DLD1 (cell line): ENCODE measurements at regions not wholly inside any gene's neighbourhood (a gene's known extent, or its start where the extent isn't known, plus 50 kb on each side); places are given as distances from the start of the nearest gene placed in this dataset.

Experiments
- in situ Hi-C: cut with HindIII; loops from 2 replicates; pipeline ENCODE4 v1.10.0; 2017; ENCODE audit warnings: low sequenced_read_pairs

DNA sequence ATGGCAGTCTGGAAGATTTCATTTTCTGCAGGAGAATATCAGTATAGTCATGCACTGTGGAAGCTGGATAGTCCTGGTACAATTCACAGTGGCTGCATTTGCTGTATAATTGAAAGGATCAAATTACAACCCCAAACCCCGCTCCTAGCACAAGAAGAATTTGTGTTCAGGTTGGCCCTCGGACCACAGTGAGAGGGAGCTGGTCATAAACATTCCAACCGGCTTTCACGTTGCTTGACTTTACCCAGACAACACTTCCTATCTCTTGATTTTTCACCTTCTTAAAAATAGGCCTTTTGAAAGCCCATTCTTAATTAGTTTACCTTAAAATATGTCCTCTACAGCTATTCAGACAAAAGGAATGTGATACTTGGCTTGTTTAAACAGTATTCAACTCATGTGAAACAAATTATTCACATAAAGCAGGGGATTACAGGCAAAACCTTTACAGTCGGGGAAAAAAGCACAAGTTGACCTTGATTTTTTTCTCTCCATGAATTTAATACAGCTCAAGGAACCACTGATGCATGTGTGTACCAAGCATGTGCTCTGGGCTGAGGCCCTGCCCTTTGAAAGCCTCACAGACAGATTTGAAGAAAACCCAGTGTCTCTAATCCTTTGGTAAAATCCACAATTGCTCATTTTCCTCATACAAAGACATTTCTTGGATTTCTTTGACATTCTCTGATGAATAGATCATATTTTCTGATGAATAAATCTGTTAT, 143.0 kb upstream of the SOX11 start:
- in situ Hi-C loops: no loop called here

DNA sequence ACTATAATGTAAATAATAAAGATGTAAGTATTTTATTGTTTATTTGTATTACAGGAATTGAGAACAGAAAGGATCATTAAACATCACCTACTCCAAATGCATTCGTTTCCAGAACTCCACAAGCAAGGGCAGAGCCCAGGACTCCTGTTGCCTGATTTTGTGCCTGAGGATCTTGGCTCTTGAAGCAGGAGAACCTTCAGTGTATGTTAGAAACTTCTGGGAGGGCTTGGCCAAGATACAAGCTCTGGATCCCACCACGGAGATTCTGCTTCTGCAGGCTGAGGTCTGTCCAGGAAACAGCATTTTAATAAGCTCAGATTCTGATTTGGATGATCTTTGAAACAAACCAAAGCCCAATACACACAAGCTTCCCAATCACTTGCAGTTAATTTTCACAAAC, 142.4 kb upstream of the SOX11 start:
- in situ Hi-C loops: no loop called here

DNA sequence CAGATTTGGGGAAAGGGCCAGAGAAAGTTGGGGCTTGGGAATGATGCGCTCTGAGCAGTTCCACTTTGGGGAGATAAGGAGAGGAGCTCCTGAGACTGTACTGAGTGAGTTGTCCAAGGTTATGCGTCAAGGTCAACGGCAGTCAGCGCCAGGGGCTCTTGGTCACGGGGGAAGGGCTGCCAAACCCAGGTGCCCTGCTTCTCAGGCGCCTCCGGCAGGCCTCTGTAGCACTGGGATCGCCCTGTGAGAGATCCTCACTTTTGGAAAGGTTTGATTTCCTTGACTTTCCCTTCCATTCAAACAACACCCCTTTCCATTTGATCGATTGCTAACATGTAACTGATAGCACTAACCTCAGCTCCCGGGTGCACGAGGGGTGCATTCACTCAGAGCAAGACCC, 136.5 kb upstream of the SOX11 start:
- in situ Hi-C loops: no loop called here

DNA sequence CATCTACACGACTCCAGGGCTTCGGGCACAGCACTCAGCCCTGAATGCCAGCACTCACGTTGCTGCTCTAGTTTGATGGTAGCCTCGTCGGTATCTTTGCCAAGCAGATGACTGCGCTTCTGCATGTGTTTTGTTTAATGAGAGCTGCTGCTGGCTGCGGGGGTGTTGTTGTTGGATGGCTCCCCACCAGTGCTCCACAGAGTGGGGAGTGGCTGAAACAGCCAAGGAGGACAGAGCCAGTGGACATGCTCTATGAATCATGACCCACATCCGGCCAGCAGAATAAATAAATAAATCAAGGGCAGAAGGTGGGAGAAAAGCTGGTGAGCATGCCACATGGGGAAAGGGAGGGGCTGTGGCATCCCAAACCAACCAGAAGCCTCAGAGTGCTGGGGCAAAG, 131.2 kb upstream of the SOX11 start:
- in situ Hi-C loops: no loop called here

DNA sequence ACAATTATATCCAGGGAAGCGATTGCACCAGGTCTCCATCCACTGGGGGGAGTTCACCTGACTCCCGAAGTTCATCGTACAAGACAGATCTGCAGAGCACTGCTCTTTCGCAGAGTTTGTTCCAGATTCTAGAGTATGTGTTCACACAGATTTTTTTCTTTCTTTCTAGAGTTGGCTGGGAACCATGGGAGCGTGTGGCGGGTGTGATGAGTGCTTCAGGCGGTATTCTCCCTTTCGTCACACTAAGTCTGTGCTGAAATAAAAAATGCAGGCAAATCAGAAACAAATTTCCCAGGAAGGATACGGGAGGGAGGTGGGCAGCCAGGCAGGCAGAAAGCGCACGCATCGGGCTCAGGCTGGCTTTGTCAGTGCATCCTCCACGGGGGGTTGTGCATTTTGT, 129.8 kb upstream of the SOX11 start:
- in situ Hi-C loops: no loop called here

DNA sequence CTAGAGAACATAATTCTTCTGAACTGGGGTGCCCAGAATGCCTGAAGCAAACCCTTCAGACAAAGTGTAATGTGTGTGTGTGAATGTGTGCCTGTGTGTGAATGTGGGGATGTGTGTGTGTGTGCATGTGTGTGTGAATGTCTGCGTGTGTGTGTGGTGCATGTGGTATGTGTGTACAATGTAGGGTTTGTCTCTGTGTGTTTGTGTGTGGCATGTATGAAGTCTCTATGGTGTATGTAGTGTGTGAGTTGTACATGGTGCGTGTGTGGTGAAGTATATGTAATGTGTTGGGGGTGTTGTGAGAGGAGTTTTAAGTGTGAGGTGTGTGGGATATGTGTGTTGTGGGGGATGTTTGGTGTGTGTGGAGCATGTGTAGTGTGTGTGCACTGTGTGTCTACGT, 129.3 kb upstream of the SOX11 start:
- in situ Hi-C loops: no loop called here

DNA sequence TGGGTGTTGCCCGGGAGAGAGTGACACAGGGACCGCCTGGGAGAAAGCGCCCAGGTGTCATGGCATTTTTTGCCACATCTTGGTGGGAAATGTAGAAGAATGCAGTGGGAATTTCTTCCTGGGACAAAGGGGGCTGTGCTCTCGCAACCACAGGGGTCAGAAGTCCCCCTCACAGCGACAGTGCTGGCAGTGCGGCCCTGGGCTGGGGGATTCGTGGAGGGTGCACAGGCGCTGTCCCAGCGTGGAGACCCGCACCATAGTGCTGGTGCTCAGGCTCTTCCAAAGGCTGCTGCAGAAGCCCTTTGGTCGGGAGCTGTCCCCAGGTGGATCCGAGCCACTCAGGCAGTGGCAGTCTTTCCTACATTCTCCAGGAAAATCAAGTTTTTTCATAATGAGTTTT, 128.8 kb upstream of the SOX11 start:
- in situ Hi-C loops: no loop called here

DNA sequence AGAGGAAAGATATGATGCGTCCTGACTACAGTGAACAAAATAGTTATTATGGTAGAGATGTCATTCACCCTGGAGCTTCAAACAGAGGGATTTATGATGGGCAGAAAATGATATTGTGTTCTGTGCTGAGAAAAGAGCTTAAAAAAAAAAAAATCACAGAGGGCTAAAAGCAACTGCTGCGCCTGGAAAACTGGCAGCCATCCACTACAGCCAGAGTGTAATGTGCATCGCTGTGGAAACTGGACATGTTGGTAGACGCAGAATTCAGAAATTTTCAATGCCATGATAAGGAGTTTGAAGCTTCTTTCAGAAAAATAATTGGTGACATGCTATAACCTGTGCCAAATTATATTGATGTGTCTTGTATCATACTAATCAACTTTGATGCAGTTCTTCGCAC, 122.9 kb upstream of the SOX11 start:
- in situ Hi-C loops: no loop called here

DNA sequence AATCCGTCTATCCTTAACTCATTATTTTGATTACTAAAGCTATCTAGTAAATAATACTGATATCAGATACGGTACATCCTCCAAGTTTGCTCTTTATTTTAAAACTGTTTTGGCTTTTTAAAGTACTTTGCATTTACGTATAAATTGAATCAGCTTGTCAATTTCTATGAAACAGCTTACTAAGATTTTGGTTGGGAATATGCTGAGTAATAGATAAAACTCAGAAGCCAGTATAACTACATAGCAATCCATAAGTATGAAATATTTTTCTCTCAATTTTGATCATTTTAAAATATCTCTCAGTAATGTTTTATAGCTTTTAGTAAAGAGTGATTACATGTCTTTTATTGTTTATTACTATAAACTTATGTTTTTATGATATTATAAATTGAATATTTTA, 116.2 kb upstream of the SOX11 start:
- in situ Hi-C loops: no loop called here

DNA sequence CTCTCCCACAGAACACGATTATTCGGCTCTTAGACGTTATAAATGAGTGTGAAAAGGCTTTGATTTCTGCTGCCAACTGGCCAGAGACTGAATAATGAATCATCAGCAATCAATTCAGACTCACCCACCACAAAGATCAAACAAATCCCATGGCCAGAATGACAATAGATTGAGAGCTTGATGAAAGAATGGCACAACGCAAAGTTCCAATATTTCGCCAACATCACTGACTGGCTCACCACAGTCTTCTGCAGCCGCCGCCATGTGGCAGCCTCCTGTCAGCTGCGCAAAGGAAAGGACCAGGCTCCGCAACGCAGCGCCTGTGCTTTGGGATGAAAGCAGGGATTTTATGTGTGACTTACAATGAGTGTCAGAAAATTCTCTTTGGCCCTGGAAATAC, 104.4 kb upstream of the SOX11 start:
- in situ Hi-C loops: no loop called here

DNA sequence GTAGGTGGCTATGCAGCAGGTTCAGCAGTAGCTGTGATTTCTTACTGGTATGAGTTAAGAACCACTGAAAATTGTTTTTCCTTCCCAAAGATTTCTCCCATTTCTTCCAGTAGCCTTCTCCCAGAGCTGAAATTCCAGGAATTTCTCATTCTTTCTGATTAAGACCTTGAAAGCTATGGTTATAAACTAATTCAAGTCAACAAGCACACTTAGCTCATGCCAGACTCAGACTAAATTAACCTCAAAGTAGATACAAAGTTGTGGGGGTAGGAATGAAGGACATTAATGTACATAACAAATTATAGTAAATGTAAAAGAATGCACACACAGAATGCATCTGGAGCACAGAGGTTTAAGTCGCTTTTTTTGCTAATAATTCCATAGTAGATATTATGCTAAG, 103.6 kb upstream of the SOX11 start:
- in situ Hi-C loops: no loop called here

DNA sequence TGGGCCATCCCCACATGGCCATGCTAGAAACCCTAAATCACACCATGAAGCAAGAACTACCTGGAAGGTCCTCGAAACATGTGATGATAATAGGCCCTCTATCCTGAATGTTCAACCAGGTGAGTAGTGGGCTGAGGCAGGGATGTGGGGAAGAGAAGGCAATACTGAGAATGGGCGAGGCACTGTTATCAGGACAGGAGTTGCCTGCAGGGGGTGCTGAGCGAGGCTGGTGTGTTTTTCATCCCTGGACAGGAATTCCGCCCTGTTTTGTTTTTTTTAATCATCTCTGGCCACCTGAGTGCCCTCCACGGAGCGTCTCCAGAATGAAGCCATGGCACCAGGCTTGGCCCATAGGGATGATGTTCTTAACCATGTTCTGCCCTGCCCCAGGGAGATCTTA, 103.0 kb upstream of the SOX11 start:
- in situ Hi-C loops: no loop called here

DNA sequence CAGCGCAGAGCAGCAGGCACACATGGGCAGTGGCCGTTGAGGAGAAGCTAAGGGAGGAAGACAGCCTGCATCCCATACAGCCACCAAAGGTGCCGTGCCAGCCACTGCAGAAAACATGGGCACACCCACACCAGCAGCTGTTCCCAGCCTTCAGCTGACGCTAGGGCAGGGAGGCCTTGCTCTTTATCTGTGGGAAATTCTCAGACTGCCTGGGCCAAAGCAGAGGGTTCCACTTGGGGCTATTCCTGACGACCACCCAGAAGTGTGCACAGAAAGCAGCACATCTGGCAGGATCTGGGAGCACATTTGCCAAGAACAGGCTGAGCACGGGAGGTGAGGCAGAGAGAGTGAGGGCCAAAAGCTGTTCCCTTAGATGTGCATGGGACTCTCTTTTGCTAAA, 101.3 kb upstream of the SOX11 start:
- in situ Hi-C loops: no loop called here

DNA sequence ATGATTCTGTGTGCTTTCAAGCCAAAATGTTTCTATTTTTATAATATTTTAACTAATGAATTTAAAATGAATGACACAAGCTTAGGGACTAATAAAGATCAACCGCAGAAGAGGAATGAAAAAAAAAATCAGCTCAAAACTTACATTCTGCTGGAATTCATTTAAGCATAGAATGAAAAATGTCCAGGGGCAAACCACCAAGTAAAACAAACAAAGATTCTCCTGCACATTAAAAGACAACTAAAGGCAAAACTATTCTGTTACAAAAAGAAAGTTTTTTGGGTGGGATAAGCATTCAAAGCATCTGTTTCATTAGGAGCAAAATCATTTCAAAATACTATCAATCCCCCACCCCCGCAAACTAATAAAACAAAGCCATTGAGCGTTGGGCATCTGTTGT, 99.3 kb upstream of the SOX11 start:
- in situ Hi-C loops: no loop called here

DNA sequence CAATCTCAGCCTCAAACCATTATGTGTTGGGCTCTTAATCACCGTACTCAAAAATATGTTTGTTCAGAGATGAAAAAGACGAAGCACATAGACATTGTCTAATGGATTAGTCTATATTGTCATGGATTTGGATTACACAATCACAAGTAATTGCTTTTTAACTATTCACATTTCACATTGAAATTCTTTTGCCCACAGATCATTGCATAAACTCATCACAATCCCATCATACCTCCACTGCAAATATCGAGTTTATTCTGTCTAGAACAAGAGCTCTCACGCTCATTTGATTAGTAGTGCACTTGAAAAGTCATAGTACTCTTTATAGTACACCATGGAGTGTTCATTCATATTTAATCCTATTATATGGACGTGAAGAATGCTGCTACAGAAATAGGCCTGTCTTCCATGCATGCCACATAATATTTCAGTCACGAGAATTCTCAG, 97.9 kb upstream of the SOX11 start:
- in situ Hi-C loops: no loop called here

DNA sequence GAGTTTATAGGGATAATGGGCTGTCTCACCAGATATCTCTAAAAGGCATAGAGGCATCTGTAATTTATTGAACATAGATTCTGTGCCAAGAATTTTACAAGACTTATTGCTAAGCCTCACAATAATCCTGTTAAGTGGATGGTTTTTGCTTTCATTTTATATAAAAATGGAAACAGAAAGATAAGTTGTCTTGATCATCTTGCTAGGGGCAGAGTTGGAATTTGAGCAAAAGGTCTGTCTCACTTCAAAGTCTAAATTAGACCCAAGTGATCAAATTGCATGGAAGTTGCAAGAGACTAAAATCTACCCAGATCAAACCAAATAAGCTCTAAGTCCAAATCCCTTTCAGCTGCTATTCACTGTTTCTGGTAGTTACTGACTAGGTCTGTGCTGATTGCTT, 95.3 kb upstream of the SOX11 start:
- in situ Hi-C loops: no loop called here

DNA sequence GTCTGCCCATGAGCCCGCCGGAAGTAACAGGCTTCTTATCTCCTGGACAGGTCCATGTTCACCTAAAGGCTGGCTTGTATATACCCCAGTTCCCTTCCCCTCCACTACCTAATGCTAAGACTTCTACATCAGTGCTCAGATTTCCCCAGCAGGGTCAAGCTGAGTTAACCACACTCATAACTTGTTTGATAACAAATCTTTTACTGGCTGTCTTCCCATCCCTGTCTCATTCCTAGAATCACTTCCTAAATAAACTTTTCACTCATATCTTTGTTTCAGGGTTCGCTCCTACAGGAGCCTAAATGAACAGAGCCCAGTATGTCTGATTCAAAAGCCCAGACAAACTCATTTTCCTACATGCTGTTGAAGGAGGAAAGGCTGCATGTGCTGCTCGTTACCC, 94.0 kb upstream of the SOX11 start:
- in situ Hi-C loops: no loop called here

DNA sequence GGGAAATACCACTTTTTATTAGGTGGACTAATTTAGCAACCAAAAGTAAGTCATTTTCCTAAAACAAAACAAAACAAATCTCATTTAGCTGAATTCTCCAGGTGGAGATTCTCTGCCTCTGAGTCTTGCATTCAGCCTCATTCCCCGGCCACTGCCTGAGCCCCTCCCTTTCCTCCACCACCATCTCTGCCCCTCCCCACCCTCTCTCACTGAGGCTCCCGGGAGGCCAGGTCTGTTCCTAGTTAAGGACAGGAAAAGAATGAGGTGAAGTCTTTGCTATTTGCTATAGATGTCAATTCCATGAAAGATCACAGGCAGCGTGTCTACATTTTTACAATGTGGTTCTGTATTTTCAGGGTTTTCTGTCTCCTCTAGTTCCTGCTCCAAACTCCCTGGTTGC, 83.0 kb upstream of the SOX11 start:
- in situ Hi-C loops: no loop called here

DNA sequence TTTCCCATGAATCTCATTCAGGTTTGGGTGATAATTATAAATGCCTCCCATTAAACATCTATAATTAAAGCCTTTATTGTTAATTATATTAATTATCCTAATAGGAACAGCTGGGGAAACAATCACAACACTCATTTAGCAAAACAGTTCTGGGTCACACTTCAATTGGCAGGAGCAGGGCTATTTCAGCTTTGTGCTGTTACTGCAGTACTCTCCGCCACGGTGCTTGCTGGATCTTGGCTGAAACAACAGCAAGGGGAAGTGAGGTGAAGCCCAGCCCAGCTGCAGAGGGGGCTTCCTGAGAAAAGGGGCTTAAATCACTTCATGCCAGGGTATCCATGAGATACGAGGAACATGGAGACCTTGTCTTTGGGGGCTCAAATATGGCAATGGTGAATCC, 79.5 kb upstream of the SOX11 start:
- in situ Hi-C loops: no loop called here

DNA sequence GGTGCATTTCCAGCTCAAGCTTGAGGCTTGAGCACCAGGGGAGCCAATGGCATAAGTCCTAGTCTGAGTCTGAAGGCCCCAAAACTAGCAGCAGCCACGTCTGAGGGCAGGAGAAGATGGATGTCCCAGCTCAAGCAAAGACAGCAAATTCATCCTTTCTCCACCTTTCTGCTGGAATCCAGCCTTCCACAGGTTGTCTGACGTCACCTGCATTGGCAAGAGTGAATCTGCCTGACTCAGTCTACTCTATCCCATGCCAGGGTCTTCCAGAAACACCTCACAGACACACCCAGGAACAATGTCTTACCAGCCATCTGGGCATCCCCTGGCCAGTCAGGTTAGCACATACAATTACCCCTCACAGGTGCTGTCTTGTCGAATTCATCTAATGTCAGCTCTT, 76.2 kb upstream of the SOX11 start:
- in situ Hi-C loops: no loop called here

DNA sequence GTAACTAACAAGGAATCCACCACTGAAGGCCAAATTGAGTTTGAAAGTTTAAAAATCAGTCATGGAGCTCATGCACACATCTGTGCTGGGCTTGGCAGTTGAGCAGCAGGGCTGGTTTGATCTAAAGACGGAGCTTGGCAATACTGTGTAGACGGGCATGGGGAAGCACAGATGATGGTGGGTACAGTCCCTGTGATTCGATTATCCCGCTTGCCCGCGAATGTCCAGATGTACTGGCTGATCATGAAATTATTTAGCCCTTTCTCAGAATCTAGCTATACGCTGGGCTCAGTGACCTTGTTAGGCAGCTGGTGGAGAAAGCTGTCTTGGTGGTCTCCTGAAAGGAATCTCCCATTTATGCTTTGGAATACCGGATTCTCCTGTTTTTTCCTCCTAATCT, 74.8 kb upstream of the SOX11 start:
- in situ Hi-C loops: no loop called here

DNA sequence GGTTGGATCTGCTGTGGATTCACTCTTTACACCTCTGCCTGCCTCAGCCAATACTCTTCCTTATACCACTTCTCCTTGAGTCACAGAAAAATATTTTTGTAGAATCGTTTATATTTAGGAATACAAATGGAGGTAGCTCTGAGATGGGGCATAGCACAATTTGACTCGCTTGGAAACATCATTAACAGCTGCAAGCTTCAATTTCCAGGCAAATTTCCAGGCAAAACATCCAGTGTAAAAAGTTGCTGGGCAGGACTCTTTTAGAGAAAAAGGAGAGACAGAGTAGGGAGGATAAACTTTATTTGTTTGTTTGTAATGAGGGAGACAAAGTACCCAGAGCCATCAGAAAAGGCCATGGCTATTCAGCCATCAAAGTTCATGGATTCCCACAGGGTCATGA, 74.4 kb upstream of the SOX11 start:
- in situ Hi-C loops: no loop called here

DNA sequence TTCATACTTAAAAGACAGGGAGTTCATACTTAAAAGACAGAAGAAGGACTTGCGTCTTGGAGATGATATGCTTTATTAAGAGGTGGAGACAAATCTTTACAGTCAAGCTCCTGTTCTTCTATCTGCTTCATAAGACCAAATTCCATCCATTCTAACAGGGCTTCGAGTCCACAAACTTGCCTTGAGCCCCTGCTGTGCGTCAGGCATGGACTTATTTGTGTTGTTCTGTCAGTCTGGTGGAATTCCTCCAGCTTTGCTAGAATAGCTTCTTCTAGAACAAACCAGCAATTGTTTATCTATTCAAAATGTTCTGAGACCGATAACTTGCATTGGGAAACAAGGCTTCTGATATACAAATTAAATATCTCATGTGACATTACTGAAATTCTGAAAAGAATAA, 73.9 kb upstream of the SOX11 start:
- in situ Hi-C loops: no loop called here
